Mammary epithelial cell (primary cell): ENCODE measurements at regions not wholly inside any gene's neighbourhood (a gene's known extent, or its start where the extent isn't known, plus 50 kb on each side); places are given as distances from the start of the nearest gene placed in this dataset.

Experiments used
- EZH2 ChIP-seq: IDR thresholded peaks from 2 replicates; pipeline ENCODE4 v1.6.1; 2012; ENCODE audit warnings: low read length, inconsistent platforms, borderline replicate concordance
- TF ChIP-seq, protein P1 (sequence below), 2 donors: IDR thresholded peaks in 1 of 2; conservative IDR thresholded peaks in 1 of 2; 2 replicates each; pipeline ENCODE4 v1.5.1; 2011 to 2012; ENCODE audit warnings: inconsistent platforms in 2 of 2, low read length in 2 of 2, mild to moderate bottlenecking in 2 of 2, control low read depth in 1 of 2, low read depth in 1 of 2; ENCODE audit not compliant: insufficient read depth in 1 of 2; ENCODE audit errors: extremely low read depth in 1 of 2

DNA sequence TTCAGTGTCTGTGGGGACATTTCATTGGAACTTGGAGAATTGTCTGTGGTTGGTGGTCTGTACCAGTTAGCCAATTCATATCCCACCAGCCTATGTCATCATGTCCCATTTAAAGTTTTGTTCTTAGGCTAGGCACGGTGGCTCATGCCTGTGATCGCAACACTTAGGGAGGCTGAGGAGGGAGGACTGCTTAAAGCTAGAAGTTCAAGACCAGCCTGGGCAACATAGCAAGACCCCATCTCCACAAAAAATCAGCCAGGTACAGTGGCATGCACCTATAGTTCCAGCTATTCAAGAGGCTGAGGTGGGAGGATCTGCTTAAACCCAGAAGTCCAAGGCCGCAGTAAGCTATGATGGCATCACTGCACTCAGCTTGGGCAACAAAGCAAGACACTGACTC is 55.6 kb upstream of the CCND1 start:
- TF ChIP-seq EZH2: no peak
- TF ChIP-seq, protein P1, sequence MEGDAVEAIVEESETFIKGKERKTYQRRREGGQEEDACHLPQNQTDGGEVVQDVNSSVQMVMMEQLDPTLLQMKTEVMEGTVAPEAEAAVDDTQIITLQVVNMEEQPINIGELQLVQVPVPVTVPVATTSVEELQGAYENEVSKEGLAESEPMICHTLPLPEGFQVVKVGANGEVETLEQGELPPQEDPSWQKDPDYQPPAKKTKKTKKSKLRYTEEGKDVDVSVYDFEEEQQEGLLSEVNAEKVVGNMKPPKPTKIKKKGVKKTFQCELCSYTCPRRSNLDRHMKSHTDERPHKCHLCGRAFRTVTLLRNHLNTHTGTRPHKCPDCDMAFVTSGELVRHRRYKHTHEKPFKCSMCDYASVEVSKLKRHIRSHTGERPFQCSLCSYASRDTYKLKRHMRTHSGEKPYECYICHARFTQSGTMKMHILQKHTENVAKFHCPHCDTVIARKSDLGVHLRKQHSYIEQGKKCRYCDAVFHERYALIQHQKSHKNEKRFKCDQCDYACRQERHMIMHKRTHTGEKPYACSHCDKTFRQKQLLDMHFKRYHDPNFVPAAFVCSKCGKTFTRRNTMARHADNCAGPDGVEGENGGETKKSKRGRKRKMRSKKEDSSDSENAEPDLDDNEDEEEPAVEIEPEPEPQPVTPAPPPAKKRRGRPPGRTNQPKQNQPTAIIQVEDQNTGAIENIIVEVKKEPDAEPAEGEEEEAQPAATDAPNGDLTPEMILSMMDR (conservative IDR thresholded peaks at IDR 0.05 in 1 of 2, IDR thresholded peaks at IDR 0.05 in 1 of 2; ENCODE audit: extremely low read depth in 1 of 2, insufficient read depth in 1 of 2, low read depth in 1 of 2, low read length in 2 of 2): no peak
